Right lobe of liver (tissue), 6 donors: ENCODE measurements at regions not wholly inside any gene's neighbourhood (a gene's known extent, or its start where the extent isn't known, plus 50 kb on each side); places are given as distances from the start of the nearest gene placed in this dataset.

Experiments
- ATAC-seq, 4 donors: fragments of 200-7000 bp; cut with Tn5 transposase; one replicate each; pipeline ENCODE4 v1.9.1; 2020; ENCODE audit warnings: mild to moderate bottlenecking in 4 of 4, moderate library complexity in 4 of 4
- DNase-seq, 3 donors: peaks; one replicate each; pipeline ENCODE4 v3.0.0-alpha.2; 2020
- H3K27ac ChIP-seq, 3 donors: fragments of 200-600 bp; one replicate each; pipeline ENCODE4 v1.8.0; 2022
- H3K27me3 ChIP-seq, 2 donors: fragments of 200-600 bp; one replicate each; pipeline ENCODE4 v1.8.0; 2022
- H3K36me3 ChIP-seq, 4 donors: fragments of 200-600 bp; sonication (generic) in 1 of 4; one replicate each; pipeline versions ENCODE4 v1.5.1 to v1.8.0; 2017 to 2022; ENCODE audit warnings: control low read depth in 1 of 4
- H3K4me1 ChIP-seq, 4 donors: fragments of 200-600 bp; sonication (generic) in 1 of 4; one replicate each; pipeline versions ENCODE4 v1.5.1 to v1.8.0; 2017 to 2022; ENCODE audit warnings: control low read depth in 1 of 4
- H3K4me3 ChIP-seq, 3 donors: fragments of 200-600 bp; one replicate each; pipeline ENCODE4 v1.8.0; 2022
- H3K9me3 ChIP-seq, 4 donors: fragments of 200-600 bp; sonication (generic) in 1 of 4; one replicate each; pipeline versions ENCODE4 v1.5.1 to v1.8.0; 2017 to 2022; ENCODE audit warnings: control low read depth in 1 of 4
- POLR2A ChIP-seq: fragments of 450-650 bp; IDR thresholded peaks from one replicate; pipeline ENCODE4 v1.6.1; 2017; ENCODE audit warnings: antibody characterized with exemption, mild to moderate bottlenecking
- WGBS: methylation state at CpG from one replicate; pipeline ENCODE4 v1.1.6; 2018; ENCODE audit warnings: low coverage, low lambda C conversion rate; ENCODE audit not compliant: insufficient coverage; ENCODE audit errors: missing lambda C conversion rate; 5-methylcytosine and 5-hydroxymethylcytosine counted together
- intact Hi-C, 2 donors: fragments of 100-400 bp; cut with DNase I; formaldehyde crosslinking; loops; one replicate each; pipeline versions ENCODE4 v1.11.2 to v1.14.1; 2022
- TF ChIP-seq, protein P1 (sequence below), 4 donors: fragments of 200-600 bp in 3 of 4; fragments of 450-650 bp in 1 of 4; IDR thresholded peaks; one replicate each; pipeline versions ENCODE4 v1.5.1 to v1.8.0; 2016 to 2022; ENCODE audit warnings: antibody characterized with exemption in 4 of 4, mild to moderate bottlenecking in 2 of 4
- donor health status: DM: no; HTN: yes; CAD: no.
- donor health status: DM: no; HTN: no; CAD: no.
- donor health status: DM: no; HTN: no; CAD: no.
- donor health status: DM: no; HTN: yes; CAD: no.
- donor health status: DM: no; HTN: yes; CAD: no.

- 42% methylated on average over 6 of the region's 6 CpGs for WGBS
- Histone ChIP-seq H3K36me3 (no peaks in the 10 kb centered on the region), H3K4me1 (no peaks in the 10 kb centered on the region), H3K9me3 (no peaks in the 10 kb centered on the region), H3K27me3 (no peaks in the 10 kb centered on the region), H3K4me3 (no peak overlapping the region), H3K27ac (no peak overlapping the region)
- intact Hi-C loops = no loop called here
- ATAC-seq (no peak), DNase-seq (no peak)
- TF ChIP-seq, protein P1, sequence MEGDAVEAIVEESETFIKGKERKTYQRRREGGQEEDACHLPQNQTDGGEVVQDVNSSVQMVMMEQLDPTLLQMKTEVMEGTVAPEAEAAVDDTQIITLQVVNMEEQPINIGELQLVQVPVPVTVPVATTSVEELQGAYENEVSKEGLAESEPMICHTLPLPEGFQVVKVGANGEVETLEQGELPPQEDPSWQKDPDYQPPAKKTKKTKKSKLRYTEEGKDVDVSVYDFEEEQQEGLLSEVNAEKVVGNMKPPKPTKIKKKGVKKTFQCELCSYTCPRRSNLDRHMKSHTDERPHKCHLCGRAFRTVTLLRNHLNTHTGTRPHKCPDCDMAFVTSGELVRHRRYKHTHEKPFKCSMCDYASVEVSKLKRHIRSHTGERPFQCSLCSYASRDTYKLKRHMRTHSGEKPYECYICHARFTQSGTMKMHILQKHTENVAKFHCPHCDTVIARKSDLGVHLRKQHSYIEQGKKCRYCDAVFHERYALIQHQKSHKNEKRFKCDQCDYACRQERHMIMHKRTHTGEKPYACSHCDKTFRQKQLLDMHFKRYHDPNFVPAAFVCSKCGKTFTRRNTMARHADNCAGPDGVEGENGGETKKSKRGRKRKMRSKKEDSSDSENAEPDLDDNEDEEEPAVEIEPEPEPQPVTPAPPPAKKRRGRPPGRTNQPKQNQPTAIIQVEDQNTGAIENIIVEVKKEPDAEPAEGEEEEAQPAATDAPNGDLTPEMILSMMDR (IDR thresholded peaks at IDR 0.05) = no peak
Observed at GRCh38 chr11:114876234-114876633, 197.9 kb downstream of the NXPE2 start.

- Histone ChIP-seq H3K4me3 (no peak overlapping the region), H3K27ac (no peak overlapping the region), H3K27me3 (no peaks in the 10 kb centered on the region), H3K4me1 (no peaks in the 10 kb centered on the region), H3K36me3 (no peaks in the 10 kb centered on the region), H3K9me3 (no peaks in the 10 kb centered on the region)
- TF ChIP-seq, protein P1 (IDR thresholded peaks at IDR 0.05) = no peak
- no peak for TF ChIP-seq POLR2A
- no peak for DNase-seq
- no peak for ATAC-seq
- intact Hi-C loops = no loop called here
Observed at GRCh38 chr11:114877976-114878375, 199.6 kb downstream of the NXPE2 start.

- DNase-seq (no peak), ATAC-seq (no peak)
- Histone ChIP-seq H3K4me3 (no peak overlapping the region), H3K27me3 (no peaks in the 10 kb centered on the region), H3K36me3 (no peaks in the 10 kb centered on the region), H3K27ac (no peak overlapping the region), H3K9me3 (no peaks in the 10 kb centered on the region), H3K4me1 (no peaks in the 10 kb centered on the region)
- intact Hi-C loops = no loop called here
- no peak for TF ChIP-seq POLR2A
- TF ChIP-seq, protein P1 (IDR thresholded peaks at IDR 0.05) = no peak
- 31% methylated on average over 2 of the region's 2 CpGs for WGBS
Observed at GRCh38 chr11:114880442-114880841, 202.1 kb downstream of the NXPE2 start.

DNA sequence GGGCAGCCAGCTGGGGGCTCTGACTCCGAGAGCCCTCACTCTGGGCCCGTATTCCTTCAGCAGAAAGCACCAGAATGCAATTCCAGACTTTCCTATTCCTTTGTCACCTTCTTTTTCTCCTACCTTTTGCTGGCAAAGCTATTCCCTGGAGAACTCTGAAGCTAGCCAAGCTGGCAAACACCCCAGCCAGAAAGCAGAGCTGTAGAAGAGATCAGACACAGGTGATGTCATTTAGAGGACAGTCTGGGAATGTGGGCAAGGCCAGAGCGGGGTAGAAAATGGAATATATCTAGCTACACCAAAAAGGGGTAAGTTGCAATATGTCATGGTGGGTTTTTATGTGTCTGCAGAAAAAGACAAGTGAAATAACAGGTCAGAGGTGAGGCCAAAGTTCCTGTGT lies 205.1 kb downstream of the NXPE2 start:
- Histone ChIP-seq H3K4me1 (no peaks in the 10 kb centered on the region), H3K9me3 (no peaks in the 10 kb centered on the region), H3K36me3 (no peaks in the 10 kb centered on the region), H3K27me3 (no peaks in the 10 kb centered on the region), H3K4me3 (no peak overlapping the region), H3K27ac (no peak overlapping the region)
- TF ChIP-seq, protein P1 (IDR thresholded peaks at IDR 0.05) = no peak
- TF ChIP-seq POLR2A = no peak
- DNase-seq = no peak
- 48% methylated on average over 3 of the region's 3 CpGs for WGBS
- intact Hi-C loops = no loop called here
- no peak for ATAC-seq

- 44% methylated on average over 4 of the region's 4 CpGs for WGBS
- Histone ChIP-seq H3K27me3 (no peaks in the 10 kb centered on the region), H3K27ac (no peak overlapping the region), H3K4me3 (no peak overlapping the region), H3K4me1 (no peaks in the 10 kb centered on the region), H3K36me3 (no peaks in the 10 kb centered on the region), H3K9me3 (no peaks in the 10 kb centered on the region)
- DNase-seq (no peak), ATAC-seq (no peak)
- no peak for TF ChIP-seq POLR2A
- TF ChIP-seq, protein P1 (IDR thresholded peaks at IDR 0.05) = no peak
- intact Hi-C loops = no loop called here
Observed at GRCh38 chr11:114886644-114887265, 208.4 kb downstream of the NXPE2 start.
